Testis (tissue), 2 donors: ENCODE measurements at regions not wholly inside any gene's neighbourhood (a gene's known extent, or its start where the extent isn't known, plus 50 kb on each side); places are given as distances from the start of the nearest gene placed in this dataset.

Experiments used
- DNase-seq: peaks from one replicate; pipeline ENCODE4 v3.0.0-alpha.2; 2019
- H3K27ac ChIP-seq, 2 donors: fragments of 200-600 bp; sonication (generic); one replicate each; pipeline ENCODE4 v1.5.1; 2019
- H3K27me3 ChIP-seq: fragments of 200-600 bp; sonication (generic); one replicate; pipeline ENCODE4 v1.5.1; 2019
- H3K36me3 ChIP-seq: fragments of 200-600 bp; sonication (generic); one replicate; pipeline ENCODE4 v1.5.1; 2017; ENCODE audit warnings: low read depth; ENCODE audit errors: missing control alignments
- H3K4me1 ChIP-seq: fragments of 200-600 bp; sonication (generic); one replicate; pipeline ENCODE4 v1.5.1; 2019
- H3K4me3 ChIP-seq, 2 donors: fragments of 200-600 bp; sonication (generic); one replicate each; pipeline ENCODE4 v1.5.1; 2017 to 2019
- H3K9me3 ChIP-seq: fragments of 200-600 bp; sonication (generic); one replicate; pipeline ENCODE4 v1.5.1; 2017
- CTCF ChIP-seq, 3 experiments: fragments of 450-650 bp in 2 of 3; fragments of 200-600 bp in 1 of 3; sonication (generic) in 1 of 3; IDR thresholded peaks; one replicate each; pipeline ENCODE4 v1.5.1; 2016 to 2019; ENCODE audit warnings: antibody characterized with exemption in 3 of 3, mild to moderate bottlenecking in 2 of 3, moderate library complexity in 1 of 3
- POLR2A ChIP-seq: fragments of 450-650 bp; IDR thresholded peaks from one replicate; pipeline ENCODE4 v1.6.1; 2017; ENCODE audit warnings: antibody characterized with exemption, mild to moderate bottlenecking, moderate library complexity
- WGBS, 2 donors: methylation state at CpG; one replicate each; pipeline ENCODE4 v1.1.5; 2018; 5-methylcytosine and 5-hydroxymethylcytosine counted together
- intact Hi-C: fragments of 100-400 bp; cut with DNase I; formaldehyde crosslinking; loops from one replicate; pipeline ENCODE4 v1.15.1; 2023; ENCODE audit warnings: low total_unique reads

- no peaks in the 10 kb centered on the region for H3K9me3 ChIP-seq
- intact Hi-C loops, result no loop called here
- H3K4me1 ChIP-seq, result no peaks in the 10 kb centered on the region
- no peak overlapping the region for H3K4me3 ChIP-seq
- H3K36me3 ChIP-seq, result no peaks in the 10 kb centered on the region
- no peak for DNase-seq
- no peaks in the 10 kb centered on the region for H3K27me3 ChIP-seq
- no peak for TF ChIP-seq POLR2A
- no peak for TF ChIP-seq CTCF (IDR thresholded peaks at IDR 0.05)
- WGBS, 2 donors, result 72 to 90% methylated on average over 2 to 7 of the region's 7 CpGs
- no peak overlapping the region for H3K27ac ChIP-seq
Observed at GRCh38 chr3:44078863-44079262, 162.8 kb upstream of the TOPAZ1 start.

GRCh38 chr3:44079916-44080315 is 161.8 kb upstream of the TOPAZ1 start:
- Histone ChIP-seq H3K27ac (no peak overlapping the region), H3K4me1 (no peaks in the 10 kb centered on the region), H3K27me3 (no peaks in the 10 kb centered on the region), H3K4me3 (no peak overlapping the region), H3K9me3 (no peaks in the 10 kb centered on the region), H3K36me3 (no peaks in the 10 kb centered on the region)
- WGBS, 2 donors, result 71 to 93% methylated on average over 1 of the region's 1 CpG
- TF ChIP-seq POLR2A (no peak), CTCF (IDR thresholded peaks at IDR 0.05) (no peak)
- DNase-seq, result no peak
- intact Hi-C loops, result no loop called here

GRCh38 chr3:44080474-44081072 is 161.1 kb upstream of the TOPAZ1 start:
- Histone ChIP-seq H3K27me3 (no peaks in the 10 kb centered on the region), H3K9me3 (no peaks in the 10 kb centered on the region), H3K4me1 (no peaks in the 10 kb centered on the region), H3K27ac (no peak overlapping the region), H3K4me3 (no peak overlapping the region), H3K36me3 (no peaks in the 10 kb centered on the region)
- intact Hi-C loops, result no loop called here
- no peak for TF ChIP-seq POLR2A
- no peak for TF ChIP-seq CTCF (IDR thresholded peaks at IDR 0.05)
- no peak for DNase-seq
- WGBS, 2 donors, result 76 to 80% methylated on average over 11 of the region's 11 CpGs

GRCh38 chr3:44090036-44090435 is 151.7 kb upstream of the TOPAZ1 start:
- TF ChIP-seq POLR2A (no peak), CTCF (IDR thresholded peaks at IDR 0.05) (no peak)

GRCh38 chr3:44092497-44092896 is 149.2 kb upstream of the TOPAZ1 start:
- no peak overlapping the region for H3K4me3 ChIP-seq
- 89 to 97% methylated on average over 3 of the region's 3 CpGs for WGBS, 2 donors
- TF ChIP-seq CTCF (IDR thresholded peaks at IDR 0.05) (no peak), POLR2A (no peak)

More at GRCh38 chr3:44090036-44090435, 151.7 kb upstream of the TOPAZ1 start:
- intact Hi-C loops, result no loop called here
- Histone ChIP-seq H3K36me3 (no peaks in the 10 kb centered on the region), H3K27me3 (no peaks in the 10 kb centered on the region), H3K27ac (no peak overlapping the region), H3K4me3 (no peak overlapping the region), H3K9me3 (no peaks in the 10 kb centered on the region), H3K4me1 (no peaks in the 10 kb centered on the region)
- 89 to 95% methylated on average over 2 of the region's 2 CpGs for WGBS, 2 donors
- DNase-seq, result no peak

More at GRCh38 chr3:44092497-44092896, 149.2 kb upstream of the TOPAZ1 start:
- DNase-seq, result no peak
- H3K4me1 ChIP-seq, result no peaks in the 10 kb centered on the region
- no peaks in the 10 kb centered on the region for H3K27me3 ChIP-seq
- no peak overlapping the region for H3K27ac ChIP-seq
- no peaks in the 10 kb centered on the region for H3K36me3 ChIP-seq
- no peaks in the 10 kb centered on the region for H3K9me3 ChIP-seq
- intact Hi-C loops, result no loop called here
